GM18870 (cell line): ENCODE measurements at regions not wholly inside any gene's neighbourhood (a gene's known extent, or its start where the extent isn't known, plus 50 kb on each side); places are given as distances from the start of the nearest gene placed in this dataset.
"Not testable (repeated sequence)": the region's sequence is repeated elsewhere in the genome, so short reads cannot be mapped to it uniquely, and the experiment has no call there.

Source experiments
- ATAC-seq: cut with Tn5 transposase; IDR thresholded peaks from one replicate; pipeline ENCODE4 v1.9.1; 2021; ENCODE audit warnings: moderate library complexity; ENCODE audit not compliant: unreplicated experiment

DNA sequence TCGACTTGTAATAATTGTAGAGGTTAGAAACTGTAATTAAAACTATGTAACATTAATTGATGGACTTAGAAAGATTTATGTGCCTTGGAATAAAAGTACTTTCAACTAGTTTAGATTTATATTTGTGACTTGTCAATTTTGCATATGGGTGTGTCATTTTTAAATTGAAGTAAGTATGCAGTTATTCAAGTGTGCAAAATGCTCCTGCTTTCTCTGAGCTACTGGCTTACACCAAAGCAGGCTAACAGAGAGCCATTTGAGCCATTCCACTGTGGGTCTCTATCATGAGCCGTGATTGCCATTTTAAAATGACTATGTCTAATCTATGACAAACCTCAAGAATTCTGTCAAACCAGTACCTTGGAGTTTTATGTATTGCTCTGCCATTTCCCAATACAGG is 345.0 kb upstream of the MDFIC2 start:
- no peak for ATAC-seq

DNA sequence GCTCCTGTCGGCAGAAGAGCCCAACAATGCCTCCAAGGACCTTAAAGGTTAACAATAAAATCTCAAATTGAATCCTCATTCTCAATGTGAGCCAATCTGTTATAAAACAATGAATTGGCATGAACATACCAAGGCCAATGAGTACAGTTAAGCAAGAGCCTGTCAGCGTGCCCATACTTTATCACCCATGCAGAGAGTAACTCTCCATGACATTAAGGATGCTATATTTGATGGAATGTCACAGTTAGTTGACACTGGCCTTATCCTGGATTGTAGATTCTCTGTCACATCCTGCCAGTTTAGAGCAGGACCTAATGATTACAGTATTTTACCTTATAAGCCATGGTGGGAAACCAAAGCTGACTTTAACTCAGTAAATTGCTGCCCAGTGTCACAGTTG is 335.4 kb upstream of the MDFIC2 start:
- ATAC-seq, result no peak

- ATAC-seq, result no peak
Measured at GRCh38 chr3:70647094-70647493, 334.7 kb upstream of the MDFIC2 start.

- no peak for ATAC-seq
Measured at GRCh38 chr3:70646635-70647034, 334.2 kb upstream of the MDFIC2 start.

- ATAC-seq, result no peak
Measured at GRCh38 chr3:70640481-70640880, 328.0 kb upstream of the MDFIC2 start.

GRCh38 chr3:70635301-70635700 is 322.9 kb upstream of the MDFIC2 start:
- ATAC-seq, result no peak

GRCh38 chr3:70631716-70632307 is 319.4 kb upstream of the MDFIC2 start:
- ATAC-seq, result no peak

DNA sequence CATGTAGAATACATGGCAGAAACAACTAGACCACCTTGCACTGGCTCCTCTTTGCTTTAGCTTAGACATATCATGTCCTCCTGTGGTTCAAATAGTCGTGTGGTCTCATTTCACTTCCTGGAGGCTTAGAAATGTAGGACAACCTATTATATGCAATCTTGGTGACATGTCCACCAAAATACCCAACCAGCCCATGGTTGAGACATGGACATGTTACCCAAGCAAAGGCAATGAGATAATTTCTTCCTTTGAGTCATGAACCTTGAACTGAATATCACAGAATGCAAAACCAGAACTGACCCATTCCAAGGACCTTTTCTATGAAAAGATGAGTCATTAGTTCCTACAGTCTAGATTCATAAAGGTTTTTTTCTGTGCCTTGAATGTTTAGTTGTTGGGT is 309.0 kb upstream of the MDFIC2 start:
- ATAC-seq, result no peak

- ATAC-seq, result no peak
Measured at GRCh38 chr3:70620956-70621355, 308.5 kb upstream of the MDFIC2 start.

DNA sequence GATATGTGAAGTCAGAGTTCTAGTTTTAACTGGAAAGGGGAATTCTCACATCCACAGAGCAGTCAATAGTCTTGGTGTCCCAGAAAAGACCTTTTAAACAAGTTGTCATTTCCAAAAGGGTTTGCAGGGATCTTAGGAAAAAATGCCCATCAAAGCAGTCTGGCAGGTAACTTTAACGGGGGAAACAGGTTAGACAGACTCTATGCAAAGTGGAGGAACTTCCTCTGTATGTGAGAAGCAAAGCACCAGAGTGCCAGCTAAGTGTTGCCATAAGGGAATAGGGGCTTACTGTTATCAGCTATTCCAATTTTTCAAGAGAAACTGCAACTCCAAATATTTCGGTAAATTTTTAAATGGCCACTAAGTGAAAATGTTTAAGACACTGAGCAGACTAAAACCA is 307.9 kb upstream of the MDFIC2 start:
- no peak for ATAC-seq

DNA sequence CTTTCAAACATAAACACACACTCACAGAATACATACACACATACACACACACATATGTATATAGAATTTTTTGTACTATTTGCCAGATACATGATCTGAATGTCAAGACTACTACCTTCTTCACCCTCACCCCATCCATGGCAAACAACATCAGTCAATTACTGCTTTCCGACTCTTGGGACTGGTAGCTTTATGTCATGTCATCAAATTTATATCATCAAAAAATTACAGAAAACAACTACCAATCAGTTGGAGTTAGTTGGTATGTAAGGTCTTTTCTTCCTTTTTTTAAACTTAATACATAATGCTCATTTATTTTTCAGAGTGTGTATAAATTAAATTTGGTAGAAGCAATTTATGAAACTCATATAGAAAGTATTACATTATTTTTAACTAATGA is 305.7 kb upstream of the MDFIC2 start:
- no peak for ATAC-seq

- ATAC-seq, result not testable (repeated sequence)
Measured at GRCh38 chr3:70617349-70617748, 304.9 kb upstream of the MDFIC2 start.

DNA sequence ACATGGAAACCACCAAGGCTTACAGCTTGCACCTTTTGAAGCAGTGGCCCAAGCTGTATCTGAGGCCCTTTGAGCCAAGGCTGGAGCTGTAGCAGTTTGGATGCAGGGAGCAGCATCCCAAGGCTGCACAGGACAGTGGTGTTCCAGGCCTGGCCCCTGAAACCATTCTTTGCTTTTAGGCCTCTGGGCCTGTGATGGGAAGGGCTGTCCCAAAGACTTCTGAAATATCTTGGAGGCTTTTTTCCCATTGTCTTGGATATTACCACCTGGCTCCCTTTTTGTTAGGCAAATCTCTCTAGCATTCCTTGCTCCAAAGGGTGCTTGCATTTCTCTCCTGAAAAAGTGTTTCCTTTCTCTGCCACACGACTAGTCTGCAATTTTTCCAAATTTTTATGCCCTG is 302.8 kb upstream of the MDFIC2 start:
- ATAC-seq, result no peak

DNA sequence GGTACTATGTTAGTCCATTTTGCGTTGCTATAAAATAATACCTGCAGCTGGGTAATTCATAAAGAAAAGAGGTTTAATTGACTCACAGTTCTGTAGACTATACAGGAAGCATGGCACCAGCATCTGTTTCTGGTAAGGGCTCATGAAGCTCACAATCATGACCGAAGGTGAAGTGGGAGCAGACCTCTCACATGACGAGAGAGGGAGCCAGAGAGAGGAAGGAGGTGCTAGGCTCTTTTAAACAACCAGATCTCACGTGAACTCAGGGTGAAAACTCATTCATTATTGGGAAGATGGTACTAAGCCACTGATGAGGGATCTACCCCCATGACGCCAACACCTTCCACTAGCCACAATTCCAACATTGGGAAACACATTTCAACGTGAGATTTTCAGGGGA is 301.7 kb upstream of the MDFIC2 start:
- no peak for ATAC-seq

GRCh38 chr3:70612920-70613319 is 300.5 kb upstream of the MDFIC2 start:
- ATAC-seq, result no peak

- ATAC-seq, result not testable (repeated sequence)
Measured at GRCh38 chr3:70611667-70612277, 299.3 kb upstream of the MDFIC2 start.

DNA sequence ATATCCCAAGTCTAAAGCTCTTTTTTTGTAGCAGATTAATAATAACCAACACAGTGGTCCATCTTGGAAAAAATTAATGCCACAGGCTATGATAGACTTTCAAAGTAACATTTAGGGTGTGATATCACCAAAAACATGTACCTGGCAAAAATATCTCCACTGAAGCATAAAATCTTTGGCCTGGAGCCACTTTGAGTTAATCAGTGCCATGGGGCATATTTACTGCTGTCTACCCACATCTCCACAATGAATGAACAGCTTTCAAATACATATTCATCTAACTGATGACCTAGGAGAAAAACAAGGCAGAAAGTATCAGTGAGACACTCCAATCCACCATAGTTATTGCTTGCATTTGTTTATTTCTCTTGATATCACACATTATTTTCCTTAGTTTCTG is 296.0 kb upstream of the MDFIC2 start:
- ATAC-seq, result no peak

- no peak for ATAC-seq
Measured at GRCh38 chr3:70607469-70607868, 295.0 kb upstream of the MDFIC2 start.

DNA sequence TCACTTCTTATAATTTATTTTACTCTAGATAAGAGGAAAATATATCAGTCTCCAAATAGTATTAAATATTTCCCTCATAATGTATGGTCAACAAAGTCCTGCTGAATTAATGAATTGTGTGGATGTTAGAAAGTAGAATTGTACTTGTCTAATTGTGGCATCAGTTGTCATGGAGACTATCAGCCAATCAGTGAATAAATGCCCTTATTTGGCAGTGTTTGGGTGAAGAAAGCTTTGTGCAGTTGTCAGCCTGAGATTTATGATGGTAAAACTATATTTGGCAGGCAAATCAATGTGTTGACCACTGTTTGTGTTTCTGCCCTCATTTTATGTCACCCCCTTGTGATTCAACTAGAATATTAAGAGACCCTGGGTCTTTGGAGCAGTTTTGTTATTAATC is 293.6 kb upstream of the MDFIC2 start:
- no peak for ATAC-seq

DNA sequence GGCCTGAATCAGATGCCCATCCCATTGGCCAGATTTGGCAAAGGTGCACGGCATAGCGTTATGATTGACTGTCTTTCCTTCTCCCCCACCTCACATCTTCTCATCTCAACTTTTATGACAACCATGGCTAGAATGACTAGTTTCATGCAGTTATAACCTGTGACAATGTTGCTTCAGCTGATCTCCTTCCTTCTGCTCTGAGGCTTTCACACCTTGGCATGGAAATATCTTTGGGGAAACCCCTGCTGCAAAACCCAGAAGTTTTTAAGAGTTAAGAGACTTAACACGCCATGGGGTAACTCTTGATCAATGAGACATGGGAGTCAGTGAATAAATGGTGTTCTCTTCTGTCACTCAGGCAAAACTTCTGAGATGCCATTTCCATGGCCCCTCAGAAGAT is 290.7 kb upstream of the MDFIC2 start:
- ATAC-seq, result no peak

GRCh38 chr3:70597312-70597711 is 284.9 kb upstream of the MDFIC2 start:
- ATAC-seq, result no peak

DNA sequence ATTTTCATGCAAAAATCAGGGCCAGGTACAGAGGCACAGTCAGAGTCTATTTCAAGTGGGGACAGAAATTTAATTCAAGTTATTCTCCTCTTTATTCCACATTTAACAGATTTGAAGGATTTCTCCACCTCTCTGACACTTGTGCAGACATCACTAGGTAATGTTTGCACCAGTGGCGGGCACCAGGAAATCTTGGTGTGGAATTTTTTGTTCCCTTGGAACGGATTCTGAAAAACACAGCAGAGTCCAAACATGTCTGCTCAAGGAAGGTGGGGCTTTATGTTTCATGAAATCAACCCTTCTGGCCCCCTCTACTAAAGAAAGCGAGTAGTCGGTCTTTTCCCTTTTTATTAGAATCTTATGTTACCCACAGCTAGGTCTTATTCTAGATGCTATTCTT is 271.2 kb upstream of the MDFIC2 start:
- ATAC-seq, result no peak

DNA sequence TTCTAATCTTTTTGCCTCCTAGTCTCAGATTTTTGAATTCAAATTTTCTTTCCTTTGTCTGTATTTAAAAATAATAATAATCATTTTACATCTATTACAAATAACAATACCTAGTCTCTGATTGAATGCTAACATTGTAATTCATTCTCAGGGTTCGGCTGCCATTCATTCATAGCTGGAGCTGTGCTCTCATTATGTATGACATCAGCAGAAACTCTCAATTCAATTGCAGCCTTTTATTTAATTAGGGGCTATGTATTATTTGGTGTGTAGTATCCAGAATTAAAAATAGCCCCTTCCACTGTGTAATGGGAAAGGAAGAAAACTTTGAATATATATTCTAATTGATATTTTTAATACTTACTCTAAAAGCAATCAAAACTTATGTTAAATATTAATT is 270.4 kb upstream of the MDFIC2 start:
- no peak for ATAC-seq
